SK-N-SH (cell line): ENCODE measurements at regions not wholly inside any gene's neighbourhood (a gene's known extent, or its start where the extent isn't known, plus 50 kb on each side); places are given as distances from the start of the nearest gene placed in this dataset.

Experiments used
- CHD2 ChIP-seq: fragments of 150-350 bp; IDR thresholded peaks from 2 replicates; pipeline ENCODE4 v1.6.1; 2018; ENCODE audit warnings: low read length; ENCODE audit not compliant: partially characterized antibody
- GATA2 ChIP-seq: sonication (generic); formaldehyde crosslinking; IDR thresholded peaks from 2 replicates; pipeline ENCODE4 v1.5.0; 2020; ENCODE audit warnings: mild to moderate bottlenecking, missing genetic modification reagents
- JUND ChIP-seq: IDR thresholded peaks from 2 replicates; pipeline ENCODE4 v1.4.0; 2012
- MEF2A ChIP-seq: IDR thresholded peaks from 2 replicates; pipeline ENCODE4 v1.4.0; 2012; ENCODE audit warnings: low read depth, borderline replicate concordance
- SIN3A ChIP-seq: IDR thresholded peaks from 2 replicates; pipeline ENCODE4 v1.6.1; 2012; ENCODE audit warnings: low read depth, mild to moderate bottlenecking, low read length, moderate library complexity, borderline replicate concordance
- TF ChIP-seq, protein P1 (sequence below): fragments of 200-600 bp; sonication (generic); IDR thresholded peaks from 2 replicates; pipeline ENCODE4 v1.6.1; 2017; ENCODE audit warnings: antibody characterized with exemption, mild to moderate bottlenecking, moderate library complexity
- TF ChIP-seq, protein P2 (sequence below): IDR thresholded peaks from 2 replicates; pipeline ENCODE4 v1.4.0; 2012; ENCODE audit warnings: low read depth, borderline replicate concordance
- TF ChIP-seq, protein P3 (sequence below): IDR thresholded peaks from 2 replicates; pipeline ENCODE4 v1.6.1; 2012; ENCODE audit warnings: mild to moderate bottlenecking, low read depth, low read length, moderate library complexity

DNA sequence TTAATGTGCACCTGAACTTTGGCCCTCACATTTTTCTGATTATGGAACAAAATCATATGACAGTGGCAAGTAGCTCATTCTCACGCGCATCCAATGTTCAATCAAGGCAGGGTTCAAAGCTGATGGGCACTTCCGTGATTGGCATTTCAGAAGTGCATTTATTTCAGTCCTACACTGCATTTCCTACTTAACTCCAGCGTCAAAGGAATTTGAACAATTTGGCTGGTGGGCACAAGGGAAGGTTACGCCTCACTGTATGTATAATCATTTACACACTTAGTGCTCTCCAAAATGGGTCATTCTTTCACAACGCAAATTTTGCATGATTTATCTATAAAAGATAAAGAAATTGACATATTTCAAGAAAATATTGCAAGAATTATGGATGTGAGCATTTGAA, 167.9 kb upstream of the VLDLR start:
- TF ChIP-seq MEF2A (no peak), JUND (no peak), SIN3A (no peak), GATA2 (CRISPR knock-in tag) (no peak), CHD2 (no peak)
- TF ChIP-seq, protein P1, sequence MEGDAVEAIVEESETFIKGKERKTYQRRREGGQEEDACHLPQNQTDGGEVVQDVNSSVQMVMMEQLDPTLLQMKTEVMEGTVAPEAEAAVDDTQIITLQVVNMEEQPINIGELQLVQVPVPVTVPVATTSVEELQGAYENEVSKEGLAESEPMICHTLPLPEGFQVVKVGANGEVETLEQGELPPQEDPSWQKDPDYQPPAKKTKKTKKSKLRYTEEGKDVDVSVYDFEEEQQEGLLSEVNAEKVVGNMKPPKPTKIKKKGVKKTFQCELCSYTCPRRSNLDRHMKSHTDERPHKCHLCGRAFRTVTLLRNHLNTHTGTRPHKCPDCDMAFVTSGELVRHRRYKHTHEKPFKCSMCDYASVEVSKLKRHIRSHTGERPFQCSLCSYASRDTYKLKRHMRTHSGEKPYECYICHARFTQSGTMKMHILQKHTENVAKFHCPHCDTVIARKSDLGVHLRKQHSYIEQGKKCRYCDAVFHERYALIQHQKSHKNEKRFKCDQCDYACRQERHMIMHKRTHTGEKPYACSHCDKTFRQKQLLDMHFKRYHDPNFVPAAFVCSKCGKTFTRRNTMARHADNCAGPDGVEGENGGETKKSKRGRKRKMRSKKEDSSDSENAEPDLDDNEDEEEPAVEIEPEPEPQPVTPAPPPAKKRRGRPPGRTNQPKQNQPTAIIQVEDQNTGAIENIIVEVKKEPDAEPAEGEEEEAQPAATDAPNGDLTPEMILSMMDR = no peak
- TF ChIP-seq, protein P2, sequence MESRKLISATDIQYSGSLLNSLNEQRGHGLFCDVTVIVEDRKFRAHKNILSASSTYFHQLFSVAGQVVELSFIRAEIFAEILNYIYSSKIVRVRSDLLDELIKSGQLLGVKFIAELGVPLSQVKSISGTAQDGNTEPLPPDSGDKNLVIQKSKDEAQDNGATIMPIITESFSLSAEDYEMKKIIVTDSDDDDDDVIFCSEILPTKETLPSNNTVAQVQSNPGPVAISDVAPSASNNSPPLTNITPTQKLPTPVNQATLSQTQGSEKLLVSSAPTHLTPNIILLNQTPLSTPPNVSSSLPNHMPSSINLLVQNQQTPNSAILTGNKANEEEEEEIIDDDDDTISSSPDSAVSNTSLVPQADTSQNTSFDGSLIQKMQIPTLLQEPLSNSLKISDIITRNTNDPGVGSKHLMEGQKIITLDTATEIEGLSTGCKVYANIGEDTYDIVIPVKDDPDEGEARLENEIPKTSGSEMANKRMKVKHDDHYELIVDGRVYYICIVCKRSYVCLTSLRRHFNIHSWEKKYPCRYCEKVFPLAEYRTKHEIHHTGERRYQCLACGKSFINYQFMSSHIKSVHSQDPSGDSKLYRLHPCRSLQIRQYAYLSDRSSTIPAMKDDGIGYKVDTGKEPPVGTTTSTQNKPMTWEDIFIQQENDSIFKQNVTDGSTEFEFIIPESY = no peak
- TF ChIP-seq, protein P3, sequence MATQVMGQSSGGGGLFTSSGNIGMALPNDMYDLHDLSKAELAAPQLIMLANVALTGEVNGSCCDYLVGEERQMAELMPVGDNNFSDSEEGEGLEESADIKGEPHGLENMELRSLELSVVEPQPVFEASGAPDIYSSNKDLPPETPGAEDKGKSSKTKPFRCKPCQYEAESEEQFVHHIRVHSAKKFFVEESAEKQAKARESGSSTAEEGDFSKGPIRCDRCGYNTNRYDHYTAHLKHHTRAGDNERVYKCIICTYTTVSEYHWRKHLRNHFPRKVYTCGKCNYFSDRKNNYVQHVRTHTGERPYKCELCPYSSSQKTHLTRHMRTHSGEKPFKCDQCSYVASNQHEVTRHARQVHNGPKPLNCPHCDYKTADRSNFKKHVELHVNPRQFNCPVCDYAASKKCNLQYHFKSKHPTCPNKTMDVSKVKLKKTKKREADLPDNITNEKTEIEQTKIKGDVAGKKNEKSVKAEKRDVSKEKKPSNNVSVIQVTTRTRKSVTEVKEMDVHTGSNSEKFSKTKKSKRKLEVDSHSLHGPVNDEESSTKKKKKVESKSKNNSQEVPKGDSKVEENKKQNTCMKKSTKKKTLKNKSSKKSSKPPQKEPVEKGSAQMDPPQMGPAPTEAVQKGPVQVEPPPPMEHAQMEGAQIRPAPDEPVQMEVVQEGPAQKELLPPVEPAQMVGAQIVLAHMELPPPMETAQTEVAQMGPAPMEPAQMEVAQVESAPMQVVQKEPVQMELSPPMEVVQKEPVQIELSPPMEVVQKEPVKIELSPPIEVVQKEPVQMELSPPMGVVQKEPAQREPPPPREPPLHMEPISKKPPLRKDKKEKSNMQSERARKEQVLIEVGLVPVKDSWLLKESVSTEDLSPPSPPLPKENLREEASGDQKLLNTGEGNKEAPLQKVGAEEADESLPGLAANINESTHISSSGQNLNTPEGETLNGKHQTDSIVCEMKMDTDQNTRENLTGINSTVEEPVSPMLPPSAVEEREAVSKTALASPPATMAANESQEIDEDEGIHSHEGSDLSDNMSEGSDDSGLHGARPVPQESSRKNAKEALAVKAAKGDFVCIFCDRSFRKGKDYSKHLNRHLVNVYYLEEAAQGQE = no peak
